Adipocyte (in vitro differentiated cells): ENCODE measurements at regions not wholly inside any gene's neighbourhood (a gene's known extent, or its start where the extent isn't known, plus 50 kb on each side); places are given as distances from the start of the nearest gene placed in this dataset.

Experiments
- DNase-seq: peaks from one replicate; pipeline ENCODE4 v3.0.0-alpha.2; 2015; ENCODE audit warnings: low read depth
- H3K27me3 ChIP-seq: replicated peaks from 2 replicates; pipeline ENCODE4 v1.7.0; 2013; ENCODE audit warnings: mild to moderate bottlenecking, low read length, moderate library complexity; ENCODE audit not compliant: control insufficient read depth, insufficient read depth
- H3K36me3 ChIP-seq: 2 replicates; pipeline ENCODE4 v1.7.0; 2013; ENCODE audit warnings: low read length, mild to moderate bottlenecking, moderate library complexity; ENCODE audit not compliant: control insufficient read depth, insufficient read depth, severe bottlenecking
- H3K4me1 ChIP-seq: 2 replicates; pipeline ENCODE4 v1.7.0; 2013; ENCODE audit warnings: mild to moderate bottlenecking, low read length, moderate library complexity; ENCODE audit not compliant: control insufficient read depth, insufficient read depth
- H3K4me3 ChIP-seq: 2 replicates; pipeline ENCODE4 v1.7.0; 2013; ENCODE audit warnings: mild to moderate bottlenecking, low read length, moderate library complexity
- H3K9ac ChIP-seq: 2 replicates; pipeline ENCODE4 v1.7.0; 2013; ENCODE audit warnings: mild to moderate bottlenecking, low read length, moderate library complexity
- H3K9me3 ChIP-seq: 2 replicates; pipeline ENCODE4 v1.7.0; 2013; ENCODE audit warnings: mild to moderate bottlenecking, low read length, moderate library complexity; ENCODE audit not compliant: control insufficient read depth

DNA sequence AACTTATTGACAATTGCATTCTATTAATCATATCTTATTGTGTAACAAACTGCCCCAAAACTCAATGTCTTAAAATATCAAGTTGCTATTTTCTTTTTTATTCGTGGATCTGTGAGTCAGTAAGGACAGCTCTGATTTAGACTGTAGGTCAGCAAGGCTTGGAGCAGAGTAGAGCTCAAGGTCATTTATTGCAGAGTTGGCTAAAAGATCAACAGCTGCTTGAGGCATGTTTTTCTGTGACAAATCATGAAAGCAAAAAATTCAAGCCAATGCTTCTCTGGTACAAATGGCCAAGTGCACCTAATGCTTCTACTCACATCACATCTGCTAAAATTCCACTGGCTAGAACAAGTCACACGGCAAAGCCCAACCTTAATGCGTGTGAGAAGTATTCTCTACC is 497.7 kb upstream of the LRATD1 start:
- no peak for DNase-seq
- no peaks in the 10 kb centered on the region for H3K9me3 ChIP-seq
- no peak overlapping the region for H3K4me3 ChIP-seq
- H3K9ac ChIP-seq: no peak overlapping the region
- H3K27me3 ChIP-seq: no peaks in the 10 kb centered on the region
- no peaks in the 10 kb centered on the region for H3K36me3 ChIP-seq
- no peaks in the 10 kb centered on the region for H3K4me1 ChIP-seq

DNA sequence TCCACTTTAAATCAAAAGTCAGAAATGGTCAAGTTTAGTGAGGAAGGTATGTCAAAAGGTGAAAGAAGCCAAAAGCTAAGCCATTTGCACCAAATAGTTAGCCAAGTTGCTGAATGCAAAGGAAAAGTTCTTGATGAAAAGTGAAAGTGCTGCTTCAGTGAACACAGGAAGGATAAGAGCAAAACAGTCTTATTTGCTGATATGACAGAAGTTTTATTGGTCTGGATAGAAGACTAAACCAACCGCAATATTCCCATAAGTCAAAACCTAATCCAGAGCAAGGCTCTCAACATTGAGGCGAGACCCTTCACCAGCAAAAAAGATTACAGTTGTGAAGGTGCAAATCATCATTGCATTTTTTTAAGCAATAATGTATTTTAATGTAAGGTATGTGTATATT is 496.5 kb upstream of the LRATD1 start:
- no peak overlapping the region for H3K9ac ChIP-seq
- H3K36me3 ChIP-seq: no peaks in the 10 kb centered on the region
- H3K27me3 ChIP-seq: no peaks in the 10 kb centered on the region
- H3K4me3 ChIP-seq: no peak overlapping the region
- H3K9me3 ChIP-seq: no peaks in the 10 kb centered on the region
- no peaks in the 10 kb centered on the region for H3K4me1 ChIP-seq
- no peak for DNase-seq

DNA sequence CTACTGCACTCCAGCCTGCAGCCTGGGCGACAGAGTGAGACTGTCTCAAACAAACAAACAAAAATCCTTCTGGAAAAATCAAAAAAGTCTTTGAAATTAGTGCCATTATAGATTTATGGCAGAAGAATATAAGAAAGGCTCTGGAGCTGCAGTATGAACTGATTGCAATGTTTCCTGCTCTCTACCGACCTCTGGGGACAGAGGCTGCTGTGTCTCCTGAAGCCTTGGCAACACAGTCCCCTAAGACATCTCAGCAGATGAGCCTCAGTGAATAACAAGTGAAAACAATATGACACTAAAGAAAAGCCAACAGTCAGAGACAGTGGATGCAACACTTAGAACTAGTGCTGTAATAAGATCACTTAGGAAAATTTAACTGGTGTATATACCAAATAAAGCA is 494.9 kb upstream of the LRATD1 start:
- Histone ChIP-seq H3K4me1 (no peaks in the 10 kb centered on the region), H3K36me3 (no peaks in the 10 kb centered on the region), H3K27me3 (no peaks in the 10 kb centered on the region), H3K9ac (no peak overlapping the region), H3K9me3 (no peaks in the 10 kb centered on the region), H3K4me3 (no peak overlapping the region)
- no peak for DNase-seq

DNA sequence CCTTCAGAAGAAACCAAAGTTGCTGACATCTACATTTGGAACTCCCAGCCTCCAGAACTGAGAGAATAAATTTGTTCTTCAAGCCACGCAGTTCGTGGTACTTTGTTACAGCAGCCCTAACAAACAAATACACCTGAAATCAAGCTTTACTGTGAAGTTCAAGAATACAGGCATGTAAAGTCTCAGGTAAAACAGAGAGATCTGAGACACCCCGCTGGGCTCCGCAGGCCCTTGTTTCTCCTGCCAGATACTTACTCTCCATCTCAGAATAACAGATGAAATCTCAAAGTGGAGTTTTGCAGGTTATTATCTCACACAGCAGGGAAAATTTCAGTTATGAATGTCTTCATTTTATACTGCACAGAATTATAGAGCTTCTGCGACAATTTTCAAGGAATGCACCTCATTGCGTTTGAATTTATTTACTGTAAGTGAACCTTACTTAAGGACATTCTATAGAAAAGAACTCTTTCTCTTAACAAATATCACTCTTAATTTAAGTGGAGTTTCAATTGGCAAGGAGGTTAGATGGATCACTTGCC is 492.4 kb upstream of the LRATD1 start:
- no peak for DNase-seq
- Histone ChIP-seq H3K4me3 (no peak overlapping the region), H3K36me3 (no peaks in the 10 kb centered on the region), H3K4me1 (no peaks in the 10 kb centered on the region), H3K27me3 (no peaks in the 10 kb centered on the region), H3K9ac (no peak overlapping the region), H3K9me3 (no peaks in the 10 kb centered on the region)

DNA sequence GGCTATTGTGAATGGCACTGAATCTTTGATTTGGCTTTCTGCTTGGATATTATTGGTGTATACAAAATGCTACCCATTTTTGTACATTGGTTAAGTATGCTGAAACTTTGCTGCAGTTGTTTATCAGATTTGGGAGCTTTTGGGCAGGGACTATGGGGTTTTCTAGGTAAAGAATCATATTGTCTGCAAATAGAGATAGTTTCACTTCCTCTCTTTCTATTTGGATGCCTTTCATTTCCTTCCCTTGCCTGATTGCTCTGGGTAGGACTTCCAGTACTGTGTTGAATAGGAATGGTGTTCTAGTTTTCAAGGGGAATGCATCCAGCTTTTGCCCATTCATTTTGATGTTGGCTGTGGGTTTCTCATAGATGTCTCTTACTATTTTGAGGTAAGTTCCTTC is 489.1 kb upstream of the LRATD1 start:
- Histone ChIP-seq H3K4me1 (no peaks in the 10 kb centered on the region), H3K9me3 (no peaks in the 10 kb centered on the region), H3K9ac (no peak overlapping the region), H3K4me3 (no peak overlapping the region), H3K27me3 (no peaks in the 10 kb centered on the region), H3K36me3 (no peaks in the 10 kb centered on the region)
- no peak for DNase-seq

DNA sequence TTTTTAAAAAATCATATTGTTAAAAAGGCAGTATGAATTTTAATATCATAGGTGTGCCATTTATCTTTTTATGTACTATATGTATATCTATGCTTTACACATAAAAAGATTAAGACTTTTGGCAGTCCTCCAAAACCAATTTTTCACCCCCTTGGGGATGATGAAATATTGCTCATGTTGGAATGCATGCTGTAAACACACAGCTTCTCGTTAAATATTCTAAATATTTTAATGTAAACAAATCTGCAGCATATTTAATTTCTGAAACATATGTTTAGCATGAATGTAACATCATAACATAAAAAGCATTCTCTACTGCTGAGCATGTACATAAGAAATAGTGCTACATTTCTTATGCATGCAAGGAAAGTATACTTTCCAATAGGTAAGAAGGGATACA is 484.3 kb upstream of the LRATD1 start:
- Histone ChIP-seq H3K27me3 (no peaks in the 10 kb centered on the region), H3K36me3 (no peaks in the 10 kb centered on the region), H3K9me3 (no peaks in the 10 kb centered on the region), H3K9ac (no peak overlapping the region), H3K4me3 (no peak overlapping the region), H3K4me1 (no peaks in the 10 kb centered on the region)
- peak; percentile 2 for DNase-seq

DNA sequence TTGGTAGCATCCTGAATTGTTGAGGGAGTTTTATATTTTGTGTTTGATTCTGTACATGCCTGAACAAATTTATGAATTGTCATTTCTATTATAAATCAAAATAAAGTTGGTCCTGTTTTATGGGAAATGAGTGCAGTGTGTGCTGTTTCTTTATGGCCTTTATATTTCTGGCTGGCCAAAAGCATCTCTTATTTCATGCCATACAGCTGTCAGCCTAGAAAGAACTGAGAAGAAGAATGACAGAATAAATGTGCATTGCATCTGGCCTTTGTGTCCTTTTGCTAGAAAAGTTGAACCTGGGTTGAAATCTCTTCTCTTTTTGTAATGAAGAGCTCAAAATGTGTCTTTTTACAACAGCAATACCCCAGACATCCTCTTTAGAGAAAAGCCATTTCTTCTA is 474.7 kb upstream of the LRATD1 start:
- no peak for DNase-seq
- H3K4me1 ChIP-seq: no peaks in the 10 kb centered on the region
- H3K4me3 ChIP-seq: no peak overlapping the region
- no peaks in the 10 kb centered on the region for H3K36me3 ChIP-seq
- no peaks in the 10 kb centered on the region for H3K27me3 ChIP-seq
- peaks cover 3% of the 10 kb centered on the region for H3K9me3 ChIP-seq
- no peak overlapping the region for H3K9ac ChIP-seq

DNA sequence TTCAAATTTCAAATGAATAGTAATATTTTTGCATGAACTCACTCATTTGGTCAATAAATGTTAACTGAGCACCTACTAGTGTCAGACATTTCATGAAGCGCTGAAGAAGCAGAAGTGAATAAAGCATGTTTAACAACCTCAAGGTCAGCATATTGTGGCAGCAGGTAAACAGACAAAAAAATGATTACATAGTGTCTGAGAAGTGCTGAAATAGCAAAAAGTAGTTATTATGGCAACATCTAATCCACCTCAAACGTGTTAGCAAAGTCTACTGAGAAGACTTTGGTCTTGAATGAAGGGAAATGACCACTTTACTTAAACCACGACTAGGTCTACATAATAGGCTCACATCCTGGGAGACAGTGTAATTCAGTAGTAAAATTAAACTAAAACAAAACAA is 452.2 kb upstream of the LRATD1 start:
- no peaks in the 10 kb centered on the region for H3K4me1 ChIP-seq
- no peak for DNase-seq
- no peaks in the 10 kb centered on the region for H3K27me3 ChIP-seq
- H3K36me3 ChIP-seq: no peaks in the 10 kb centered on the region
- no peak overlapping the region for H3K9ac ChIP-seq
- H3K4me3 ChIP-seq: no peak overlapping the region
- H3K9me3 ChIP-seq: no peaks in the 10 kb centered on the region

DNA sequence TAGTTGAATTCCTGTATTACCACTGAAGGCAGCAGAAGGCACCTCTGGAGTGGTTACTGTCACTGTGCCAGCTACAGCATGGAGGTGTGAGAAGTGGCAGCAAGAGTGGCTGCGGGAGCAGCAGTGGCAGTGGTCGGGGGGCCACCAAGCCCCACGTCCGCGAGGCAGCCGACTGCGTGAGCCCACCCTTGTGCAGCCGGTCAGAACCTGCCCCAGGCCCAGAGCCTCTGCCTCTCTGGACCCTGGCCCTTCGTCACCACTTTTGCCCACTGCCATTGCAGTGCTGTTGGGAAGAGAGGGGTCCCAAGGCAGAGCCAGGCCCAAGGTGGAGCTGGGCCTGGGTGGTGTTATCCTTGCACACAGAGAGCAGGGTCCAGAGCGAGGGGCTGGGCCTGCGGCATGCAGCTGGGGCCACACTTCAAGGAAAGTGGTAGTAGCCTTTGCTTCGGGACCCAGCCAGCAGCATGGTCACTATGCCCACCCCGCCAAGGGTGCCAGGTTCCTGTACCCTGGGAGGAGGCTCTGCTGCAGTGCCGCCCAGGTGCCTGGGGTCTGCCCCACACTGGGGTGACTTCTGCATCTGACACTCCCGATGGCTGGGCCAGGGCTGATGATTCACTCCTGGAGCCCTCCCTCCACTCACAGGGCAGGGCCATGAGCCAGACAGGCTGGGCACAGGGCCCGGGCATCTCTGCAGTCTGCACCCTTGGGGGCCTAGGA is 450.1 kb upstream of the LRATD1 start:
- H3K4me3 ChIP-seq: no peak overlapping the region
- no peaks in the 10 kb centered on the region for H3K27me3 ChIP-seq
- no peaks in the 10 kb centered on the region for H3K36me3 ChIP-seq
- H3K9me3 ChIP-seq: no peaks in the 10 kb centered on the region
- H3K9ac ChIP-seq: no peak overlapping the region
- no peak for DNase-seq
- H3K4me1 ChIP-seq: no peaks in the 10 kb centered on the region

DNA sequence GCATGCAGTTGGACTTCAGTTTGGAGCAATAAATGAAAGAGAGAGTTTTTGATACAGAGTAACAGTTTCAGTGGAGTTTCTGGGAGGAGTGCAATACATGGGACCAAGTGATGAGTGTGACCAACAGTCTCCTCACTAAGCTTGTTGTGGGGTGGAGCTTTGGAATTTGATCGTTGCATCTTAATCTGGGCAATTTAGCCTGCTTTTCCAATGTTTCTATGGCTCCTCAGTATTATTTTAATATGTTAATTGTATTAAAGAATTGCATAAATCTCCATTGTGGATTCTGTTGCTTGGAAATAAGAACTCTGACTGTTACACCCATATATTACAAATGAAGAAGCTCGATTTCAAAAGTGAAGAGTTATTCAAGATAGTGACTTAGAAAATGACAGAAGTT is 446.6 kb upstream of the LRATD1 start:
- Histone ChIP-seq H3K4me1 (no peaks in the 10 kb centered on the region), H3K36me3 (no peaks in the 10 kb centered on the region), H3K9ac (no peak overlapping the region), H3K27me3 (no peaks in the 10 kb centered on the region), H3K4me3 (no peak overlapping the region), H3K9me3 (no peaks in the 10 kb centered on the region)
- no peak for DNase-seq

DNA sequence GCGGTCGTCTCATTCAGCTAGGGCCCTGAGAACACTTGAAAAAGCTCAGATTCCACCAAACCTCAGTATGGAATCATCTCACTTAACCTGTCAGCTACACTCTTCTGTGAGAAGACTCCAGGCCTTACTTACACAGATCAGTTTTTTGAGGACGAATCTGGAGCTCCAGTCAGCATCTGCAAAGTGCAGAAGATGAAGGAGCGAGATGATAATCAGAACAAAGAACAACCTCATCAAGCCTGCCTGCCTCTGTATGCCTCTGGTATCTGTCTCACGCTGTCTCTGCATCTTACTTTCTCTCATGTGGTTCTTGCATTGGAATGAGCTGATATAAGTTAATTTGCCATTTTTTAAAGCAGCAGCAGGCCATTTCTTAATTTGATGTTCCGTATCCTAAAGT is 444.1 kb upstream of the LRATD1 start:
- Histone ChIP-seq H3K4me1 (no peaks in the 10 kb centered on the region), H3K4me3 (no peak overlapping the region), H3K27me3 (no peaks in the 10 kb centered on the region), H3K9me3 (no peaks in the 10 kb centered on the region), H3K9ac (no peak overlapping the region), H3K36me3 (no peaks in the 10 kb centered on the region)
- DNase-seq: no peak

DNA sequence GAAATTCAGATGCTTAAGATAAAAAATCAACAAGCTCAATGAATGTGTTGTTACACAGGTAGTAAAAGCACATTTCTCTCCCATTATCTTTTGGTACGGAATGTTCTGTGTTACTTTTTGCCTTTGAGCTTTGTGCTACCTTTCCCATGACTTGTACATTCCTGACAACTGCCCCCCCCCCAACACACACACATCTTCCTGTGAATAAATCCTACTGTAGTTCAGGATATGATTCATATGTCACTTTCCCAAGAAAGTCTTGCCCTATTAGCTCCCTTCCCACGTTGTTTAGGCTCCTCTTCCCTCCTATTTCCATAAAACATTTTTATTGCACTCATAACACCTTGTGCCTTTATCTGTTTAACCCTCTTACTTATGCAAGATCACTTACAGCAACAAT is 442.6 kb upstream of the LRATD1 start:
- Histone ChIP-seq H3K27me3 (no peaks in the 10 kb centered on the region), H3K9ac (no peak overlapping the region), H3K9me3 (no peaks in the 10 kb centered on the region), H3K4me3 (no peak overlapping the region), H3K36me3 (no peaks in the 10 kb centered on the region), H3K4me1 (no peaks in the 10 kb centered on the region)
- no peak for DNase-seq
